ENCODE measurements at regions not wholly inside any gene's neighbourhood (a gene's known extent, or its start where the extent isn't known, plus 50 kb on each side); places are given as distances from the start of the nearest gene placed in this dataset.

DNA sequence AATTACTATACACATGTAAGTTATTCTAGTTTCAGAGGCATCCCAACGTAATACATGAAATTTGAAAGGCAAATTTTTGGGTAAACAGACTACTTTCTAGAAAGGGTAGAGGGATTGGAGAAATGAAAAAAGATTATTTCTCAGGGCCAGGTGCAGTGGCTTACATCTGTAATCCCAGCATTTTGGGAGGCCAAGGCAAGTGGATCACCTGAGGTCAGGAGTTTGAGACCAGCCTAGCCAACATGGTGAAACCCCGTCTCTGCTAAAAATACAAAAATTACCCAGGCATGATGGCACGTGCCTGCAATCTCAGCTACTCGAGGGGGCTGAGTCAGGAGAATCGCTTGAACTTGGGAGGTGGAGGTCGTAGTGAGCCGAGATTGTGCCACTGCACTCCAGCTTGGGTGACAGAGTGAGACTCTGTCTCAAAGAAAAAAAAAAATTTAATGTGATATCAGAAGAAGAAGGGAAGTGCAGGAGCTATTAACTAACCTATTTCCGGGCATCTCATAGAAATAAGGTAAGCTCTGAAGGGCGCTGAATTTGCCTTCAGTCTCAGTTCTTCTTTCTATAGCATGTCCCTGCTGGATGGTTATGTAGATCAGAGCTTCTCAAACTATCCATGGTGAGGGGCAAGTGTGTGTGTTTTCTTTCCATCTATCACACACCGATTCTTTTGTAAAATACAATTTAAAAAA is 100.3 kb upstream of the MTHFD1L start:
- Mint-ChIP-seq H3K9me3 (no peaks in the 10 kb centered on the region), H3K4me3 (no peak overlapping the region), H3K36me3 (no peaks in the 10 kb centered on the region), H3K27ac (no peak overlapping the region), H3K4me1 (no peaks in the 10 kb centered on the region), H3K27me3 (ENCODE audit: low read depth in 2 of 2) (peaks cover 0 to 7% of the 10 kb centered on the region in 2 donors)
- intact Hi-C loops (cut with micrococcal nuclease) = no loop called here
- DNase-seq (no peak), ATAC-seq (no peak)
- Histone ChIP-seq H3K4me3 (ENCODE audit: low read length) (no peak overlapping the region), H3K27ac (ENCODE audit: low read length) (no peak overlapping the region), H3K27me3 (ENCODE audit: control insufficient read depth, insufficient read depth, low read length) (no peaks in the 10 kb centered on the region), H3K4me1 (ENCODE audit: control insufficient read depth, insufficient read depth, low read length) (no peaks in the 10 kb centered on the region), H3K9me3 (ENCODE audit: control insufficient read depth, insufficient read depth, low read length) (no peaks in the 10 kb centered on the region), H3K36me3 (ENCODE audit: control insufficient read depth, insufficient read depth, low read length) (no peaks in the 10 kb centered on the region)
- 74% methylated on average over 9 of the region's 10 CpGs for WGBS (ENCODE audit: insufficient coverage)
- TF ChIP-seq, protein P1, sequence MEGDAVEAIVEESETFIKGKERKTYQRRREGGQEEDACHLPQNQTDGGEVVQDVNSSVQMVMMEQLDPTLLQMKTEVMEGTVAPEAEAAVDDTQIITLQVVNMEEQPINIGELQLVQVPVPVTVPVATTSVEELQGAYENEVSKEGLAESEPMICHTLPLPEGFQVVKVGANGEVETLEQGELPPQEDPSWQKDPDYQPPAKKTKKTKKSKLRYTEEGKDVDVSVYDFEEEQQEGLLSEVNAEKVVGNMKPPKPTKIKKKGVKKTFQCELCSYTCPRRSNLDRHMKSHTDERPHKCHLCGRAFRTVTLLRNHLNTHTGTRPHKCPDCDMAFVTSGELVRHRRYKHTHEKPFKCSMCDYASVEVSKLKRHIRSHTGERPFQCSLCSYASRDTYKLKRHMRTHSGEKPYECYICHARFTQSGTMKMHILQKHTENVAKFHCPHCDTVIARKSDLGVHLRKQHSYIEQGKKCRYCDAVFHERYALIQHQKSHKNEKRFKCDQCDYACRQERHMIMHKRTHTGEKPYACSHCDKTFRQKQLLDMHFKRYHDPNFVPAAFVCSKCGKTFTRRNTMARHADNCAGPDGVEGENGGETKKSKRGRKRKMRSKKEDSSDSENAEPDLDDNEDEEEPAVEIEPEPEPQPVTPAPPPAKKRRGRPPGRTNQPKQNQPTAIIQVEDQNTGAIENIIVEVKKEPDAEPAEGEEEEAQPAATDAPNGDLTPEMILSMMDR (IDR thresholded peaks at IDR 0.05) = no peak

GRCh38 chr6:150766201-150766997 is 99.1 kb upstream of the MTHFD1L start:
- Mint-ChIP-seq H3K9me3 (no peaks in the 10 kb centered on the region), H3K27ac (no peak overlapping the region), H3K4me1 (no peaks in the 10 kb centered on the region), H3K36me3 (no peaks in the 10 kb centered on the region), H3K27me3 (ENCODE audit: low read depth in 2 of 2) (peaks cover 0 to 7% of the 10 kb centered on the region in 2 donors), H3K4me3 (no peak overlapping the region)
- H3K9me3 ChIP-seq (ENCODE audit: control insufficient read depth, insufficient read depth, low read length) = no peaks in the 10 kb centered on the region
- no peaks in the 10 kb centered on the region for H3K36me3 ChIP-seq (ENCODE audit: control insufficient read depth, insufficient read depth, low read length)
- DNase-seq (no peak), ATAC-seq (no peak)
- H3K4me1 ChIP-seq (ENCODE audit: control insufficient read depth, insufficient read depth, low read length) = no peaks in the 10 kb centered on the region
- H3K27ac ChIP-seq (ENCODE audit: low read length) = no peak overlapping the region
- 87% methylated on average over 7 of the region's 7 CpGs for whole genome bisulfite sequencing (ENCODE audit: insufficient coverage)
- intact Hi-C loops (cut with micrococcal nuclease) = no loop called here
- TF ChIP-seq, protein P1 (IDR thresholded peaks at IDR 0.05) = no peak
- no peak overlapping the region for H3K4me3 ChIP-seq (ENCODE audit: low read length)
- H3K27me3 ChIP-seq (ENCODE audit: control insufficient read depth, insufficient read depth, low read length) = no peaks in the 10 kb centered on the region

- Histone ChIP-seq H3K4me1 (ENCODE audit: control insufficient read depth, insufficient read depth, low read length) (no peaks in the 10 kb centered on the region), H3K4me3 (ENCODE audit: low read length) (no peak overlapping the region), H3K27me3 (ENCODE audit: control insufficient read depth, insufficient read depth, low read length) (no peaks in the 10 kb centered on the region), H3K27ac (ENCODE audit: low read length) (no peak overlapping the region), H3K36me3 (ENCODE audit: control insufficient read depth, insufficient read depth, low read length) (no peaks in the 10 kb centered on the region), H3K9me3 (ENCODE audit: control insufficient read depth, insufficient read depth, low read length) (no peaks in the 10 kb centered on the region)
- Mint-ChIP-seq H3K4me1 (no peaks in the 10 kb centered on the region), H3K36me3 (no peaks in the 10 kb centered on the region), H3K27ac (no peak overlapping the region), H3K27me3 (ENCODE audit: low read depth in 2 of 2) (peaks cover 0 to 7% of the 10 kb centered on the region in 2 donors), H3K9me3 (no peaks in the 10 kb centered on the region), H3K4me3 (no peak overlapping the region)
- ATAC-seq (no peak), DNase-seq (no peak)
- intact Hi-C loops (cut with micrococcal nuclease) = no loop called here
- TF ChIP-seq, protein P1 (IDR thresholded peaks at IDR 0.05) = no peak
- 81% methylated on average over 2 of the region's 2 CpGs for WGBS (ENCODE audit: insufficient coverage)
Observed at GRCh38 chr6:150767161-150767560, 98.3 kb upstream of the MTHFD1L start.

Measured in natural killer cell (primary cell).